Neuronal stem cell (in vitro differentiated cells): ENCODE measurements at regions not wholly inside any gene's neighbourhood (a gene's known extent, or its start where the extent isn't known, plus 50 kb on each side); places are given as distances from the start of the nearest gene placed in this dataset.

Experiments used
- DNase-seq: peaks from one replicate; pipeline ENCODE4 v3.0.0-alpha.2; 2013; ENCODE audit warnings: low spot score
- H2AFZ ChIP-seq: one replicate; pipeline ENCODE4 v1.6.1; 2013; ENCODE audit warnings: mild to moderate bottlenecking, low read length, inconsistent platforms
- H2AK5ac ChIP-seq: 2 replicates; pipeline ENCODE4 v1.6.1; 2013; ENCODE audit warnings: low read depth, mild to moderate bottlenecking, inconsistent platforms, low read length, moderate library complexity, mixed read lengths
- H2BK120ac ChIP-seq: 2 replicates; pipeline ENCODE4 v1.6.1; 2013; ENCODE audit warnings: low read depth, mild to moderate bottlenecking, inconsistent platforms, low read length, moderate library complexity, mixed read lengths
- H2BK12ac ChIP-seq: one replicate; pipeline ENCODE4 v1.6.1; 2013; ENCODE audit warnings: low read length, inconsistent platforms
- H2BK15ac ChIP-seq: 2 replicates; pipeline ENCODE4 v1.6.1; 2013; ENCODE audit warnings: mild to moderate bottlenecking, low read length, inconsistent platforms, mixed read lengths
- H2BK5ac ChIP-seq: one replicate; pipeline ENCODE4 v1.6.1; 2013; ENCODE audit warnings: inconsistent platforms, mild to moderate bottlenecking, low read length, moderate library complexity
- H3K14ac ChIP-seq: one replicate; pipeline ENCODE4 v1.6.1; 2013; ENCODE audit warnings: low read length, inconsistent platforms
- H3K18ac ChIP-seq: 2 replicates; pipeline ENCODE4 v1.6.1; 2013; ENCODE audit warnings: low read length, inconsistent platforms
- H3K23ac ChIP-seq: 2 replicates; pipeline ENCODE4 v1.6.1; 2013; ENCODE audit warnings: low read depth, mild to moderate bottlenecking, mixed read lengths, low read length, inconsistent platforms; ENCODE audit not compliant: poor library complexity
- H3K27ac ChIP-seq: replicated peaks from 3 replicates; pipeline ENCODE4 v1.5.1; 2013; ENCODE audit warnings: low read length, inconsistent platforms
- H3K27me3 ChIP-seq, 3 experiments: 2 replicates each; pipeline ENCODE4 v1.6.1; 2013; ENCODE audit warnings: low read length in 3 of 3, mild to moderate bottlenecking in 2 of 3, inconsistent platforms in 1 of 3, low read depth in 1 of 3, mixed read lengths in 1 of 3, moderate library complexity in 1 of 3; ENCODE audit not compliant: control insufficient read depth in 3 of 3, insufficient read depth in 3 of 3
- H3K36me3 ChIP-seq, 2 donors: replicated peaks in 1 of 2; 2 replicates each; pipeline ENCODE4 v1.6.1; 2013; ENCODE audit warnings: low read length in 2 of 2; ENCODE audit not compliant: control insufficient read depth in 2 of 2, insufficient read depth in 2 of 2
- H3K4ac ChIP-seq: 2 replicates; pipeline ENCODE4 v1.6.1; 2013; ENCODE audit warnings: inconsistent platforms, mild to moderate bottlenecking, low read length, moderate library complexity
- H3K4me1 ChIP-seq, 2 donors: 1 replicate in 1 of 2; 2 replicates in 1 of 2; pipeline ENCODE4 v1.6.1; 2013; ENCODE audit warnings: low read length in 2 of 2, low read depth in 1 of 2; ENCODE audit not compliant: control insufficient read depth in 2 of 2, insufficient read depth in 1 of 2
- H3K4me2 ChIP-seq: one replicate; pipeline ENCODE4 v1.6.1; 2013; ENCODE audit warnings: mild to moderate bottlenecking, low read length, inconsistent platforms; ENCODE audit not compliant: insufficient read depth, poor library complexity, severe bottlenecking
- H3K4me3 ChIP-seq, 2 donors: 2 replicates each; pipeline ENCODE4 v1.5.1; 2013; ENCODE audit warnings: low read length in 2 of 2, mild to moderate bottlenecking in 2 of 2, inconsistent platforms in 1 of 2, moderate library complexity in 1 of 2
- H3K79me1 ChIP-seq: one replicate; pipeline ENCODE4 v1.6.1; 2013; ENCODE audit warnings: low read depth, mild to moderate bottlenecking, inconsistent platforms, low read length, moderate library complexity
- H3K9ac ChIP-seq: one replicate; pipeline ENCODE4 v1.6.1; 2013; ENCODE audit warnings: mild to moderate bottlenecking, low read depth, low read length, inconsistent platforms; ENCODE audit not compliant: poor library complexity
- H3K9me3 ChIP-seq, 2 donors: replicated peaks in 1 of 2; 2 replicates each; pipeline versions ENCODE3 to v1.6.1; 2013; ENCODE audit warnings: low read length in 2 of 2, mild to moderate bottlenecking in 2 of 2, inconsistent platforms in 1 of 2, low read depth in 1 of 2, mixed read lengths in 1 of 2, moderate library complexity in 1 of 2; ENCODE audit not compliant: control insufficient read depth in 2 of 2, insufficient read depth in 1 of 2
- H4K8ac ChIP-seq: one replicate; pipeline ENCODE4 v1.6.1; 2013; ENCODE audit warnings: low read depth, mild to moderate bottlenecking, inconsistent platforms, low read length, moderate library complexity
- H4K91ac ChIP-seq: one replicate; pipeline ENCODE4 v1.6.1; 2013; ENCODE audit warnings: low read length, low read depth, mild to moderate bottlenecking, inconsistent platforms; ENCODE audit not compliant: poor library complexity
- WGBS, 2 donors: extraction: QIAGEN DNeasy Blood & Tissue Kit; methylation state at CpG; one replicate each; pipeline ENCODE4 v1.1.7; 2013; ENCODE audit warnings: missing lambda C conversion rate in 2 of 2, mixed read lengths in 1 of 2; ENCODE audit not compliant: insufficient read length in 2 of 2, insufficient replicate concordance in 1 of 2; ENCODE audit errors: extremely low coverage in 2 of 2; 5-methylcytosine and 5-hydroxymethylcytosine counted together

- H3K4me3 ChIP-seq = no peak overlapping the region
- no peak overlapping the region for H3K14ac ChIP-seq
- no peak overlapping the region for H3K9ac ChIP-seq
- no peak overlapping the region for H3K4me2 ChIP-seq
- WGBS, 2 donors = no CpG with 5 or more reads among the region's 2 CpGs
- H2BK15ac ChIP-seq = no peak overlapping the region
- no peak for DNase-seq
- no peak overlapping the region for H3K4ac ChIP-seq
- no peaks in the 10 kb centered on the region for H3K36me3 ChIP-seq
- no peaks in the 10 kb centered on the region for H3K79me1 ChIP-seq
- H3K27me3 ChIP-seq = no peaks in the 10 kb centered on the region
- no peak overlapping the region for H4K91ac ChIP-seq
- no peak overlapping the region for H3K23ac ChIP-seq
- H2BK12ac ChIP-seq = no peak overlapping the region
- no peak overlapping the region for H2BK5ac ChIP-seq
- H2AK5ac ChIP-seq = no peak overlapping the region
- no peak overlapping the region for H3K18ac ChIP-seq
- no peaks in the 10 kb centered on the region for H3K9me3 ChIP-seq
- no peak overlapping the region for H3K27ac ChIP-seq
- no peak overlapping the region for H4K8ac ChIP-seq
- H2BK120ac ChIP-seq = no peak overlapping the region
- peaks cover 5 to 7% of the 10 kb centered on the region in 2 donors for H3K4me1 ChIP-seq
- H2AFZ ChIP-seq = no peak overlapping the region
Observed at GRCh38 chr5:122611406-122611805, 163.5 kb upstream of the SNX2 start.

GRCh38 chr5:122612901-122613300 is 162.0 kb upstream of the SNX2 start:
- Histone ChIP-seq H2BK15ac (no peak overlapping the region), H2BK5ac (no peak overlapping the region), H4K8ac (no peak overlapping the region), H3K4me2 (no peak overlapping the region), H2BK120ac (no peak overlapping the region), H2AK5ac (no peak overlapping the region), H4K91ac (no peak overlapping the region), H3K18ac (no peak overlapping the region), H3K36me3 (no peaks in the 10 kb centered on the region), H3K9me3 (no peaks in the 10 kb centered on the region), H2AFZ (no peak overlapping the region), H3K4me1 (peaks cover 5 to 7% of the 10 kb centered on the region in 2 donors), H3K14ac (no peak overlapping the region), H3K23ac (no peak overlapping the region), H3K9ac (no peak overlapping the region), H3K79me1 (no peaks in the 10 kb centered on the region), H3K27ac (no peak overlapping the region), H3K4me3 (no peak overlapping the region), H3K27me3 (no peaks in the 10 kb centered on the region), H3K4ac (no peak overlapping the region), H2BK12ac (no peak overlapping the region)
- no CpG with 5 or more reads among the region's 5 CpGs for WGBS, 2 donors
- DNase-seq = no peak

- H3K14ac ChIP-seq = no peak overlapping the region
- no peaks in the 10 kb centered on the region for H3K27me3 ChIP-seq
- H4K91ac ChIP-seq = no peak overlapping the region
- WGBS, 2 donors = no CpG with 5 or more reads among the region's 1 CpG
- H3K9ac ChIP-seq = no peak overlapping the region
- H3K4me1 ChIP-seq = peaks cover 5 to 7% of the 10 kb centered on the region in 2 donors
- H3K79me1 ChIP-seq = no peaks in the 10 kb centered on the region
- H3K23ac ChIP-seq = no peak overlapping the region
- H3K9me3 ChIP-seq = no peaks in the 10 kb centered on the region
- no peak overlapping the region for H2AFZ ChIP-seq
- no peak overlapping the region for H2BK120ac ChIP-seq
- no peaks in the 10 kb centered on the region for H3K36me3 ChIP-seq
- no peak overlapping the region for H2AK5ac ChIP-seq
- no peak overlapping the region for H4K8ac ChIP-seq
- no peak for DNase-seq
- no peak overlapping the region for H3K4me3 ChIP-seq
- no peak overlapping the region for H3K4ac ChIP-seq
- H2BK5ac ChIP-seq = no peak overlapping the region
- no peak overlapping the region for H2BK15ac ChIP-seq
- H3K18ac ChIP-seq = no peak overlapping the region
- no peak overlapping the region for H2BK12ac ChIP-seq
- H3K4me2 ChIP-seq = no peak overlapping the region
- H3K27ac ChIP-seq = no peak overlapping the region
Observed at GRCh38 chr5:122615146-122615545, 159.7 kb upstream of the SNX2 start.

- no peak overlapping the region for H3K27ac ChIP-seq
- H3K18ac ChIP-seq = no peak overlapping the region
- no peak overlapping the region for H2BK5ac ChIP-seq
- H2AFZ ChIP-seq = no peak overlapping the region
- H3K14ac ChIP-seq = no peak overlapping the region
- H3K4ac ChIP-seq = no peak overlapping the region
- no peak overlapping the region for H4K8ac ChIP-seq
- H3K9me3 ChIP-seq = no peaks in the 10 kb centered on the region
- H3K4me2 ChIP-seq = no peak overlapping the region
- H2BK12ac ChIP-seq = no peak overlapping the region
- no peaks in the 10 kb centered on the region for H3K36me3 ChIP-seq
- H2BK120ac ChIP-seq = no peak overlapping the region
- H2AK5ac ChIP-seq = no peak overlapping the region
- DNase-seq = no peak
- no peaks in the 10 kb centered on the region for H3K27me3 ChIP-seq
- no peaks in the 10 kb centered on the region for H3K79me1 ChIP-seq
- no peak overlapping the region for H3K4me3 ChIP-seq
- H3K4me1 ChIP-seq = peaks cover 5 to 7% of the 10 kb centered on the region in 2 donors
- no peak overlapping the region for H2BK15ac ChIP-seq
- H4K91ac ChIP-seq = no peak overlapping the region
- H3K9ac ChIP-seq = no peak overlapping the region
- no peak overlapping the region for H3K23ac ChIP-seq
Observed at GRCh38 chr5:122615832-122616231, 159.0 kb upstream of the SNX2 start.
